Calu3 (cell line): ENCODE measurements at regions not wholly inside any gene's neighbourhood (a gene's known extent, or its start where the extent isn't known, plus 50 kb on each side); places are given as distances from the start of the nearest gene placed in this dataset.

Experiments used
- BruUV-seq: library from RNA; stranded (reverse); fragments of 400-500 nt; replicated peaks from 2 replicates; lab custom pipeline; 2021; lab: Mats Ljungman, UMichigan
- CTCF ChIA-PET: fragments of 300-600 bp; sonication (Branson Sonifier 250); formaldehyde crosslinking; loops from one replicate; lab custom pipeline; 2022; ENCODE audit warnings: antibody characterized with exemption; lab: Charles Lee
- DNase-seq: peaks from one replicate; pipeline ENCODE4 v3.0.0; 2022
- H3K27ac Mint-ChIP-seq: one replicate; pipeline ENCODE4 v1.8.0; 2022; ENCODE audit warnings: mixed read lengths; ENCODE audit not compliant: unreplicated experiment
- H3K27me3 Mint-ChIP-seq: one replicate; pipeline ENCODE4 v1.8.0; 2022; ENCODE audit warnings: mixed read lengths; ENCODE audit not compliant: unreplicated experiment
- H3K36me3 Mint-ChIP-seq: one replicate; pipeline ENCODE4 v1.8.0; 2022; ENCODE audit warnings: mild to moderate bottlenecking, moderate library complexity, mixed read lengths; ENCODE audit not compliant: insufficient read depth, unreplicated experiment
- H3K4me1 Mint-ChIP-seq: one replicate; pipeline ENCODE4 v1.8.0; 2022; ENCODE audit warnings: mild to moderate bottlenecking, low read depth, mixed read lengths; ENCODE audit not compliant: unreplicated experiment
- H3K4me3 Mint-ChIP-seq: one replicate; pipeline ENCODE4 v1.8.0; 2022; ENCODE audit warnings: mild to moderate bottlenecking, low read depth, moderate library complexity, mixed read lengths; ENCODE audit not compliant: unreplicated experiment
- H3K9me3 Mint-ChIP-seq: one replicate; pipeline ENCODE4 v1.8.0; 2022; ENCODE audit warnings: low read depth, mixed read lengths; ENCODE audit not compliant: unreplicated experiment
- intact Hi-C: fragments of 100-400 bp; cut with micrococcal nuclease; formaldehyde crosslinking; loops from one replicate; pipeline ENCODE4 v1.10.0; 2022; ENCODE audit not compliant: unreplicated experiment
- TF ChIP-seq, protein P1 (sequence below): fragments of 200-600 bp; IDR thresholded peaks from one replicate; pipeline ENCODE4 v1.8.0; 2022; ENCODE audit warnings: antibody characterized with exemption; ENCODE audit not compliant: unreplicated experiment

DNA sequence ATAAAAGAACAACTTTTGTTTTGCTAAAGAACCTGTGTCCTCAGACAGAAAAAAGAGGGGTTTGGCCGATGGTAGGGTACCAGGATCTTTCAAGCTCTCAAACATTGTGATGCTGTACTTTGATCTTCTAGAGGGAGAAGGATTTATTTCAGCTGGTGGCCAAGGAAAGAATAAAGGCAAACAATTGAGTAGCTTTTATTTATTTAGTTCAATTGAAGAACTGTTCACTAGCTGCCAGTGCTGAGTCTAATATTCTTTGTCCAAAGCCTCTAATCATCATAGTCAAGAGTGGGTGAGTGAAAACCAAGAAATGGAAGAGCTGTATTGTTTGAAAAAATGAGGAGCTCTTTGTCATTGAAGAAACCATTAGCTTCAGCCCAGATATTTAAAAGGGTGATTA is 138.4 kb downstream of the FAT3 start:
- H3K36me3 Mint-ChIP-seq, result no peaks in the 10 kb centered on the region
- intact Hi-C loops, result no loop called here
- no peak overlapping the region for H3K4me3 Mint-ChIP-seq
- no peak overlapping the region for H3K27ac Mint-ChIP-seq
- no TSS peak for BruUV-seq
- no peaks in the 10 kb centered on the region for H3K4me1 Mint-ChIP-seq
- H3K9me3 Mint-ChIP-seq, result no peaks in the 10 kb centered on the region
- no peaks in the 10 kb centered on the region for H3K27me3 Mint-ChIP-seq
- no peak for DNase-seq
- TF ChIP-seq, protein P1, sequence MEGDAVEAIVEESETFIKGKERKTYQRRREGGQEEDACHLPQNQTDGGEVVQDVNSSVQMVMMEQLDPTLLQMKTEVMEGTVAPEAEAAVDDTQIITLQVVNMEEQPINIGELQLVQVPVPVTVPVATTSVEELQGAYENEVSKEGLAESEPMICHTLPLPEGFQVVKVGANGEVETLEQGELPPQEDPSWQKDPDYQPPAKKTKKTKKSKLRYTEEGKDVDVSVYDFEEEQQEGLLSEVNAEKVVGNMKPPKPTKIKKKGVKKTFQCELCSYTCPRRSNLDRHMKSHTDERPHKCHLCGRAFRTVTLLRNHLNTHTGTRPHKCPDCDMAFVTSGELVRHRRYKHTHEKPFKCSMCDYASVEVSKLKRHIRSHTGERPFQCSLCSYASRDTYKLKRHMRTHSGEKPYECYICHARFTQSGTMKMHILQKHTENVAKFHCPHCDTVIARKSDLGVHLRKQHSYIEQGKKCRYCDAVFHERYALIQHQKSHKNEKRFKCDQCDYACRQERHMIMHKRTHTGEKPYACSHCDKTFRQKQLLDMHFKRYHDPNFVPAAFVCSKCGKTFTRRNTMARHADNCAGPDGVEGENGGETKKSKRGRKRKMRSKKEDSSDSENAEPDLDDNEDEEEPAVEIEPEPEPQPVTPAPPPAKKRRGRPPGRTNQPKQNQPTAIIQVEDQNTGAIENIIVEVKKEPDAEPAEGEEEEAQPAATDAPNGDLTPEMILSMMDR, result no peak
- CTCF ChIA-PET, result no interaction called here

DNA sequence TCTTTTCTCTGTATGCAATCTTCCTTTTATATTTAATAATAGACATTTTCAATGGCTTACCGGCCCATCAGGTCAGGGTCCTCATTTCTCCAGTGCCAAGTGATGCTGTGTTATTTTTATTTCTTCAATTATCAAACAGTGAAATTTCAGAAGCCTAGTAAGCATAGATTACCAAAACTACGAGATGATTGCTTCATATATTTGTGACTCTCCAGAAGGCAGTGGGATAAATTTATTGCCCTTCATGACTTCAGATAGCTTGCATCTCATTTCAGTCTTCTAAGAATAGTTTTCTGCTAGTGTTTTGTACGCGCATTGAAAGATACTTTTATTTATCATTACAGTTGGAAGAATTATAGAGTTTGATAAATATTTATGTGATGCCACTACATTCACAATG is 139.6 kb downstream of the FAT3 start:
- intact Hi-C loops, result no loop called here
- BruUV-seq, result no TSS peak
- no peaks in the 10 kb centered on the region for H3K9me3 Mint-ChIP-seq
- H3K27ac Mint-ChIP-seq, result no peak overlapping the region
- H3K27me3 Mint-ChIP-seq, result no peaks in the 10 kb centered on the region
- H3K4me1 Mint-ChIP-seq, result no peaks in the 10 kb centered on the region
- no peak overlapping the region for H3K4me3 Mint-ChIP-seq
- no peak for DNase-seq
- no peaks in the 10 kb centered on the region for H3K36me3 Mint-ChIP-seq
- TF ChIP-seq, protein P1, result no peak
- CTCF ChIA-PET, result no interaction called here

DNA sequence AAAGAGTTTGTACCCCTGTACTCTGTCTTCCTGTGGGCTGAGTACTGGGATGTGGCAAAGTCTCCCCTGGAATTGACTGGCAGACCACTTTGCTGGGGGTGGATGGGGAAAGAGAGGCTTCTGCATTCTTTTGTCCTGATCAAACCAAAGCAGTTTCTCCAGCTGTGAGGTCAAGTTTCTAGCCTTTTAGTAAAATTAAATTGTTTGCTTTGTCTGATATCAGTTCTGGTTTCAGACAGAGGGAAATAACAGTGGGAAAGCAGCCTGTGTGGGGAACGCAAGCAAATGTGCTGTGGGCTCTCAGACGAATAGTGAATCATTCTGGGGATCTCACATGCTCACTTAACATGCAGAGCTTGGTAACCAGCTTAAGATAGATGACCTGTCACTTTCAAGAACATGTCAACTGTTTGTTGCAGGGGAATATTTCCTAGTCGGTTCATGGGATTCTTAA is 151.6 kb downstream of the FAT3 start:
- intact Hi-C loops, result no loop called here
- Mint-ChIP-seq H3K4me1 (no peaks in the 10 kb centered on the region), H3K36me3 (no peaks in the 10 kb centered on the region), H3K27me3 (no peaks in the 10 kb centered on the region), H3K27ac (no peak overlapping the region), H3K9me3 (peaks cover 2% of the 10 kb centered on the region), H3K4me3 (no peak overlapping the region)
- CTCF ChIA-PET, result no interaction called here
- no TSS peak for BruUV-seq
- TF ChIP-seq, protein P1, result no peak
- DNase-seq, result no peak

DNA sequence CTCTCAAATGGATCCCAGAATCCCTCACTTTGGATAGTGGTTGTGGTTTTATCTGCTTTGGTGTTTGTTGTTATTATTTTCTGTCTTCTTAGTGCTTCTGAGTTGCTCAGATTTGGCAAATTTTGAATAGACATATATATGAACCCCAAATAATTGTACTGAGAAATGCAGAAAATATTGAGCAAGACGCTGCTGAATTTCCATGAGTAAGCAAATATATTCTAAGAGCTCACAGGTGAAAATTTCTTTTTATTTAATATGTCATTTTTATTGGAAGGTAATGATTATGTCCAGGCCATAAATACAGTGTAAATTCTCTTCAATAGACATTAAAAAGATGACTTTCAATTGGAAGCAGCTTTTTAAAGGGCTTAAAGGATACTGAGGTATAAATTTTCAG is 152.1 kb downstream of the FAT3 start:
- CTCF ChIA-PET, result no interaction called here
- Mint-ChIP-seq H3K27ac (no peak overlapping the region), H3K27me3 (no peaks in the 10 kb centered on the region), H3K4me3 (no peak overlapping the region), H3K36me3 (no peaks in the 10 kb centered on the region), H3K9me3 (peaks cover 2% of the 10 kb centered on the region), H3K4me1 (no peaks in the 10 kb centered on the region)
- intact Hi-C loops, result no loop called here
- no peak for DNase-seq
- no TSS peak for BruUV-seq
- TF ChIP-seq, protein P1, result no peak
